GM12878 (cell line): ENCODE measurements at regions not wholly inside any gene's neighbourhood (a gene's known extent, or its start where the extent isn't known, plus 50 kb on each side); places are given as distances from the start of the nearest gene placed in this dataset.

Experiments
- CBX5 ChIP-seq: sonication (generic); IDR thresholded peaks from 2 replicates; pipeline ENCODE4 v1.6.1; 2016; ENCODE audit warnings: low read depth, moderate library complexity, mild to moderate bottlenecking, inconsistent platforms
- CTCF ChIP-seq, 3 experiments: IDR thresholded peaks in 2 of 3; conservative IDR thresholded peaks in 1 of 3; 2 replicates each; pipeline ENCODE4 v1.5.1; 2011; ENCODE audit warnings: low read depth in 3 of 3, low read length in 3 of 3, mild to moderate bottlenecking in 3 of 3, control low read depth in 2 of 3, moderate library complexity in 2 of 3, inconsistent platforms in 1 of 3, mixed read lengths in 1 of 3; ENCODE audit not compliant: control insufficient read depth in 2 of 3, insufficient read depth in 1 of 3; ENCODE audit errors: extremely low read depth in 1 of 3
- GABPA ChIP-seq: IDR thresholded peaks from 2 replicates; pipeline ENCODE4 v1.6.1; 2014; ENCODE audit warnings: antibody characterized with exemption, low read depth, mild to moderate bottlenecking, inconsistent platforms
- GATAD2B ChIP-seq: fragments of 450-650 bp; conservative IDR thresholded peaks from 2 replicates; pipeline ENCODE4 v1.6.1; 2017; ENCODE audit warnings: low read depth, mild to moderate bottlenecking, moderate library complexity
- IKZF2 ChIP-seq, 2 experiments: fragments of 450-650 bp; IDR thresholded peaks; 2 replicates each; pipeline ENCODE4 v1.6.1; 2017; ENCODE audit warnings: mild to moderate bottlenecking in 2 of 2, moderate library complexity in 2 of 2
- IRF5 ChIP-seq: fragments of 450-650 bp; IDR thresholded peaks from 2 replicates; pipeline ENCODE4 v1.6.1; 2017; ENCODE audit warnings: borderline replicate concordance
- LARP7 ChIP-seq: fragments of 450-650 bp; IDR thresholded peaks from 2 replicates; pipeline ENCODE4 v1.6.1; 2017; ENCODE audit warnings: mild to moderate bottlenecking
- MXI1 ChIP-seq: fragments of 150-350 bp; IDR thresholded peaks from 2 replicates; pipeline ENCODE4 v1.6.1; 2011; ENCODE audit warnings: low read depth, mild to moderate bottlenecking, inconsistent platforms, low read length, improper control_type of control experiment
- NFYA ChIP-seq: IDR thresholded peaks from 2 replicates; pipeline ENCODE4 v1.6.1; 2011; ENCODE audit warnings: low read depth, mild to moderate bottlenecking, low read length, improper control_type of control experiment, borderline replicate concordance
- NR2F1 ChIP-seq: fragments of 450-650 bp; conservative IDR thresholded peaks from 2 replicates; pipeline ENCODE4 v1.6.1; 2017; ENCODE audit warnings: mild to moderate bottlenecking
- PBX3 ChIP-seq: IDR thresholded peaks from 2 replicates; pipeline ENCODE4 v1.6.1; 2011; ENCODE audit warnings: mild to moderate bottlenecking, low read depth, low read length, moderate library complexity; ENCODE audit not compliant: insufficient replicate concordance
- POLR2AphosphoS2 ChIP-seq: IDR thresholded peaks from 2 replicates; pipeline ENCODE4 v1.6.1; 2011; ENCODE audit warnings: low read depth, mild to moderate bottlenecking, low read length, improper control_type of control experiment, moderate library complexity
- POLR2AphosphoS5 ChIP-seq: IDR thresholded peaks from 2 replicates; pipeline ENCODE4 v1.6.1; 2011; ENCODE audit warnings: mild to moderate bottlenecking, low read length, inconsistent platforms
- RAD51 ChIP-seq: fragments of 450-650 bp; IDR thresholded peaks from 2 replicates; pipeline ENCODE4 v1.6.1; 2016; ENCODE audit warnings: moderate library complexity, mild to moderate bottlenecking, inconsistent platforms
- SUPT20H ChIP-seq: IDR thresholded peaks from 2 replicates; pipeline ENCODE4 v1.6.1; 2011; ENCODE audit warnings: low read depth, mild to moderate bottlenecking, low read length, moderate library complexity, borderline replicate concordance; ENCODE audit not compliant: control insufficient read depth
- ZNF207 ChIP-seq: fragments of 450-650 bp; IDR thresholded peaks from 2 replicates; pipeline ENCODE4 v1.6.1; 2014; ENCODE audit warnings: antibody characterized with exemption, mild to moderate bottlenecking, borderline replicate concordance
- ZNF622 ChIP-seq: fragments of 450-650 bp; IDR thresholded peaks from 2 replicates; pipeline ENCODE4 v1.6.1; 2017; ENCODE audit warnings: mild to moderate bottlenecking, inconsistent platforms

- TF ChIP-seq ZNF207: no peak
- no peak for TF ChIP-seq LARP7
- no peak for TF ChIP-seq CTCF (IDR thresholded peaks at IDR 0.05 in 2 of 3, conservative IDR thresholded peaks at IDR 0.05 in 1 of 3; ENCODE audit: control insufficient read depth in 2 of 3, extremely low read depth in 1 of 3, insufficient read depth in 1 of 3, low read depth in 3 of 3, low read length in 3 of 3)
- no peak for TF ChIP-seq PBX3
- no peak for TF ChIP-seq SUPT20H
- TF ChIP-seq POLR2AphosphoS5: no peak
- TF ChIP-seq POLR2AphosphoS2: no peak
- no peak for TF ChIP-seq IRF5
- TF ChIP-seq MXI1: no peak
- TF ChIP-seq RAD51: peak; percentile 52
- TF ChIP-seq CBX5: no peak
- TF ChIP-seq IKZF2 (IDR thresholded peaks at IDR 0.05): peak in 1 of 2 experiments; percentile 20; a peak in 2 of 4 replicates
- peak; percentile 71; the same call in 1 of the 2 replicates for TF ChIP-seq NR2F1
- no peak for TF ChIP-seq ZNF622
- no peak for TF ChIP-seq NFYA
- TF ChIP-seq GATAD2B: no peak
- no peak for TF ChIP-seq GABPA
Measured at GRCh38 chr20:7137395-7138151, 370.1 kb downstream of the BMP2 start (continued).
